Osteoblast (primary cell): ENCODE measurements at regions not wholly inside any gene's neighbourhood (a gene's known extent, or its start where the extent isn't known, plus 50 kb on each side); places are given as distances from the start of the nearest gene placed in this dataset.

Source experiments
- DNase-seq: peaks from one replicate; pipeline ENCODE4 v3.0.0; 2011; ENCODE audit warnings: low spot score, mixed read lengths; ENCODE audit not compliant: insufficient read length; ENCODE audit errors: missing footprints
- H2AFZ ChIP-seq: 2 replicates; pipeline ENCODE4 v1.6.0; 2011; ENCODE audit warnings: mild to moderate bottlenecking, low read length
- H3K27ac ChIP-seq: 2 replicates; pipeline ENCODE4 v1.5.1; 2011; ENCODE audit warnings: mild to moderate bottlenecking, low read depth, low read length, moderate library complexity
- H3K27me3 ChIP-seq: 2 replicates; pipeline ENCODE4 v1.6.0; 2012; ENCODE audit warnings: mild to moderate bottlenecking, control low read depth, inconsistent platforms, low read length, moderate library complexity; ENCODE audit not compliant: insufficient read depth
- H3K36me3 ChIP-seq: 2 replicates; pipeline ENCODE4 v1.5.1; 2011; ENCODE audit warnings: mild to moderate bottlenecking, low read length, control low read depth, moderate library complexity; ENCODE audit not compliant: insufficient read depth
- H3K4me1 ChIP-seq: 2 replicates; pipeline ENCODE4 v1.5.1; 2011; ENCODE audit warnings: mild to moderate bottlenecking, low read length, control low read depth, moderate library complexity; ENCODE audit not compliant: insufficient read depth
- H3K4me2 ChIP-seq: 2 replicates; pipeline ENCODE4 v1.6.0; 2011; ENCODE audit warnings: mild to moderate bottlenecking, low read length; ENCODE audit not compliant: insufficient read depth
- H3K4me3 ChIP-seq: fragments of 200-600 bp; sonication (generic); 3 replicates; pipeline ENCODE4 v1.5.1; 2012; ENCODE audit warnings: mild to moderate bottlenecking, low read length, inconsistent platforms; ENCODE audit not compliant: insufficient read depth
- H3K79me2 ChIP-seq: 2 replicates; pipeline ENCODE4 v1.6.0; 2012; ENCODE audit warnings: mild to moderate bottlenecking, low read length, control low read depth, inconsistent platforms; ENCODE audit not compliant: insufficient read depth
- H3K9me3 ChIP-seq: 2 replicates; pipeline ENCODE4 v1.5.1; 2011; ENCODE audit warnings: low read depth, low read length, control low read depth
- H4K20me1 ChIP-seq: 2 replicates; pipeline ENCODE4 v1.6.0; 2012; ENCODE audit warnings: mild to moderate bottlenecking, low read length, control low read depth; ENCODE audit not compliant: insufficient read depth
- TF ChIP-seq, protein P1 (sequence below): IDR thresholded peaks from 2 replicates; pipeline ENCODE4 v1.5.1; 2011; ENCODE audit warnings: mild to moderate bottlenecking, low read depth, low read length, moderate library complexity; ENCODE audit errors: extremely low read depth

DNA sequence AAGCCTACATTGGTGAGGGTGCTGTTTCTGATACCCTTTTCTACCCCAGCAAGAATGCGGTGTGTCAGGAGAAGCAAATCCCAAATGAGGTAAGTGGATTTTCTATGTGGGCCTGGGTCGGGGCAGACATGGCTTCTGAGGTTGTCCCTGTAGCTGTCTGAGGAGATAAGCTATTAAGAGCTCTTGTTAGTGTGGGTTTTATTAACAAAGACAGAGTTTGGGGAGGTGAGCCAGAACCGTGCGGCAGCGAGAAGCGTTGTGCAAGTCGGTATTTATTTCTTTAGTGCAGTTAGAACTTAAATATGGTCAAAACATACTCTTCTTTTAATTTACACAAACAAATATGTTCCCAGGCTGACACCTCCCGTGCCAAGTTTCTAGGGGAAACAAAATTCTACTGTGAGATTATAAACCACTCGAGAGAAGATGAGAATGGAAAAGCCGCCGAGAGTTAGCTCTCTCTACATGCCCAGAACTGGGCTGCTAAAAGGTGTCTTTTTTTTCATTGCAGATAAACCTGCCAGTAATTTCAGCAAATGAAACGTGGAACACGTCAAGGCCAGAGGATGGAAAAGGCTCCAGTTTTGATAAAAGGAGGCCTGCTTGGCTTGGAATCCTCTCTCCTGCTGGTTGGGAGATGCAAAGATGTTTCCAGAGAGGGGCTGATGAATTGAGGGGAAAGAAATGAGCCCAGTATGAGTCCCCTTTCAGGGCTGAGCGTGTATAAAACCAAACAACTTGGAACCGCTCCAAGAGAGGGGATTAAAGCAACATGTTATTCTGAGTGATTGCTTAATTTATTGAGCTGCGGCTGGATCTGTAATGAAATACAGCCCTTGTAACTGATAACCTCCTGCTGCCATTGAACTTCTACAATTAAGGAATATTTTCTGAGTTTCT is 254.6 kb downstream of the MRTFB start:
- Histone ChIP-seq H3K4me3 (no peak overlapping the region), H3K4me1 (peaks cover 9% of the 10 kb centered on the region), H3K9me3 (no peaks in the 10 kb centered on the region), H2AFZ (no peak overlapping the region), H3K36me3 (peaks cover 25% of the 10 kb centered on the region), H3K79me2 (peaks cover 53% of the 10 kb centered on the region), H3K27ac (no peak overlapping the region), H4K20me1 (peaks cover 56% of the 10 kb centered on the region), H3K27me3 (no peaks in the 10 kb centered on the region), H3K4me2 (no peak overlapping the region)
- no peak for DNase-seq
- TF ChIP-seq, protein P1, sequence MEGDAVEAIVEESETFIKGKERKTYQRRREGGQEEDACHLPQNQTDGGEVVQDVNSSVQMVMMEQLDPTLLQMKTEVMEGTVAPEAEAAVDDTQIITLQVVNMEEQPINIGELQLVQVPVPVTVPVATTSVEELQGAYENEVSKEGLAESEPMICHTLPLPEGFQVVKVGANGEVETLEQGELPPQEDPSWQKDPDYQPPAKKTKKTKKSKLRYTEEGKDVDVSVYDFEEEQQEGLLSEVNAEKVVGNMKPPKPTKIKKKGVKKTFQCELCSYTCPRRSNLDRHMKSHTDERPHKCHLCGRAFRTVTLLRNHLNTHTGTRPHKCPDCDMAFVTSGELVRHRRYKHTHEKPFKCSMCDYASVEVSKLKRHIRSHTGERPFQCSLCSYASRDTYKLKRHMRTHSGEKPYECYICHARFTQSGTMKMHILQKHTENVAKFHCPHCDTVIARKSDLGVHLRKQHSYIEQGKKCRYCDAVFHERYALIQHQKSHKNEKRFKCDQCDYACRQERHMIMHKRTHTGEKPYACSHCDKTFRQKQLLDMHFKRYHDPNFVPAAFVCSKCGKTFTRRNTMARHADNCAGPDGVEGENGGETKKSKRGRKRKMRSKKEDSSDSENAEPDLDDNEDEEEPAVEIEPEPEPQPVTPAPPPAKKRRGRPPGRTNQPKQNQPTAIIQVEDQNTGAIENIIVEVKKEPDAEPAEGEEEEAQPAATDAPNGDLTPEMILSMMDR, result no peak

- H4K20me1 ChIP-seq, result peaks cover 63% of the 10 kb centered on the region
- peak overlapping the region; percentile 1 for H3K4me2 ChIP-seq
- H3K79me2 ChIP-seq, result peaks cover 63% of the 10 kb centered on the region
- no peak overlapping the region for H3K4me3 ChIP-seq
- TF ChIP-seq, protein P1, result no peak
- peaks cover 9% of the 10 kb centered on the region for H3K4me1 ChIP-seq
- no peaks in the 10 kb centered on the region for H3K27me3 ChIP-seq
- H2AFZ ChIP-seq, result no peak overlapping the region
- H3K27ac ChIP-seq, result no peak overlapping the region
- no peaks in the 10 kb centered on the region for H3K9me3 ChIP-seq
- DNase-seq, result no peak
- peaks cover 17% of the 10 kb centered on the region for H3K36me3 ChIP-seq
These were observed 253.5 kb downstream of the MRTFB start for GRCh38 chr16:14324581-14324980.

GRCh38 chr16:14322186-14322585 is 251.1 kb downstream of the MRTFB start:
- H3K79me2 ChIP-seq, result peaks cover 76% of the 10 kb centered on the region
- TF ChIP-seq, protein P1, result no peak
- no peak overlapping the region for H3K4me3 ChIP-seq
- H3K27ac ChIP-seq, result no peak overlapping the region
- no peaks in the 10 kb centered on the region for H3K27me3 ChIP-seq
- peaks cover 6% of the 10 kb centered on the region for H3K36me3 ChIP-seq
- no peaks in the 10 kb centered on the region for H3K9me3 ChIP-seq
- H3K4me1 ChIP-seq, result peaks cover 15% of the 10 kb centered on the region
- H2AFZ ChIP-seq, result no peak overlapping the region
- peaks cover 63% of the 10 kb centered on the region for H4K20me1 ChIP-seq
- no peak overlapping the region for H3K4me2 ChIP-seq
- DNase-seq, result peak; percentile 45

DNA sequence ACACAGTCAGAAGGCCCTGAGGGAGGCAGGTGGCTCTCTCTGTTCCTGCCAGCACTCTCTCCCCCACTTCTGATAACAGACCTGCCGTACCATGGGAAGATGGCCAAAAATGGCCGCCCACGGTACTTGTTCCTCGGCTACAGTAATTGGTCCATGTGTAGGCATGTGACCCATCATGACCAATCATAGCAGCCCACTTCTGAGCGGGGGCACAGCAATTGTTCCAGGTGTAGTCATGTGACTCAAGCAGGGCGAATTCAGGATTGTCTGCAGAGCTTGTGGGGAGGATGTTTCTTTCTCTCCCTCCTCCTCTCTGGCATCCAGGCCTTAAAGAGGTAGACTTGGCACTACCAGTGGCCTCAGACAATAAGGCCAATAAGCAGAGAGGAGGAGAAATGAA is 250.4 kb downstream of the MRTFB start:
- Histone ChIP-seq H2AFZ (no peak overlapping the region), H3K4me3 (no peak overlapping the region), H3K9me3 (no peaks in the 10 kb centered on the region), H3K4me2 (no peak overlapping the region), H3K27ac (no peak overlapping the region), H3K4me1 (peaks cover 15% of the 10 kb centered on the region), H3K79me2 (peaks cover 79% of the 10 kb centered on the region), H4K20me1 (peaks cover 59% of the 10 kb centered on the region), H3K27me3 (no peaks in the 10 kb centered on the region), H3K36me3 (peaks cover 6% of the 10 kb centered on the region)
- TF ChIP-seq, protein P1, result no peak
- no peak for DNase-seq
